Gastrocnemius medialis (tissue), 4 donors: ENCODE measurements at regions not wholly inside any gene's neighbourhood (a gene's known extent, or its start where the extent isn't known, plus 50 kb on each side); places are given as distances from the start of the nearest gene placed in this dataset.

ENCODE experiments used
- POLR2A ChIP-seq, 2 donors: fragments of 450-650 bp; IDR thresholded peaks; one replicate each; pipeline ENCODE4 v1.6.1; 2017; ENCODE audit warnings: antibody characterized with exemption in 2 of 2, mild to moderate bottlenecking in 2 of 2, moderate library complexity in 2 of 2
- TF ChIP-seq, protein P1 (sequence below), 5 experiments: fragments of 450-650 bp in 3 of 5; fragments of 200-600 bp in 2 of 5; sonication (generic) in 2 of 5; IDR thresholded peaks in 4 of 5; conservative IDR thresholded peaks in 1 of 5; 1 replicate in 4 of 5; 2 replicates in 1 of 5; pipeline ENCODE4 v1.5.1; 2016 to 2019; ENCODE audit warnings: antibody characterized with exemption in 5 of 5, mild to moderate bottlenecking in 3 of 5, moderate library complexity in 3 of 5

DNA sequence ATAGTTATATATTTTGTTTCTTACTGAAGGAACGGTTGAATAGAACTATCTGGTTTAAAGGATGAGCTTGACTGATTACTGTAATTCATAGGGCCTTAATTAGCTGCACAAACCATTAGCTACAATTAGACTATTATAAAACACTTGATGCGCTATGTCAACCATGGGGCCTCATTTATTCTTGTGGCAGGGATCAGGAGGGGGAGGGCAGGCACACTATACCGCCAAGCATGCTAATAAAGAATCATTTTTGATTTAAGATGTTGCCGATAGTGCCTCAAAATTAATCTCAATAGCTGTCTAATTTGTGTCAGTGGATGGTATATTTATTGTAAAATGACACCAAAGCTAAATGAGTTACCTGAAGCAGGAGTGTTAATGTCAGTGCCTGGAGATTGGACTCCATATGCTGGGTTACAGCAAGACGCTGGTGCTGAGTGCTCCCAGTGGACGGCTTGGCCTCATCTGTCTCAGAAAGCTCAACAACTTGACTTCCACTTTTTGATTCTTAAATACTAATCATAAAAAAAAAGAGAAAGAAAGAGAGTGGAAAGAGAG lies 1007.0 kb upstream of the CELF4 start:
- TF ChIP-seq, protein P1, sequence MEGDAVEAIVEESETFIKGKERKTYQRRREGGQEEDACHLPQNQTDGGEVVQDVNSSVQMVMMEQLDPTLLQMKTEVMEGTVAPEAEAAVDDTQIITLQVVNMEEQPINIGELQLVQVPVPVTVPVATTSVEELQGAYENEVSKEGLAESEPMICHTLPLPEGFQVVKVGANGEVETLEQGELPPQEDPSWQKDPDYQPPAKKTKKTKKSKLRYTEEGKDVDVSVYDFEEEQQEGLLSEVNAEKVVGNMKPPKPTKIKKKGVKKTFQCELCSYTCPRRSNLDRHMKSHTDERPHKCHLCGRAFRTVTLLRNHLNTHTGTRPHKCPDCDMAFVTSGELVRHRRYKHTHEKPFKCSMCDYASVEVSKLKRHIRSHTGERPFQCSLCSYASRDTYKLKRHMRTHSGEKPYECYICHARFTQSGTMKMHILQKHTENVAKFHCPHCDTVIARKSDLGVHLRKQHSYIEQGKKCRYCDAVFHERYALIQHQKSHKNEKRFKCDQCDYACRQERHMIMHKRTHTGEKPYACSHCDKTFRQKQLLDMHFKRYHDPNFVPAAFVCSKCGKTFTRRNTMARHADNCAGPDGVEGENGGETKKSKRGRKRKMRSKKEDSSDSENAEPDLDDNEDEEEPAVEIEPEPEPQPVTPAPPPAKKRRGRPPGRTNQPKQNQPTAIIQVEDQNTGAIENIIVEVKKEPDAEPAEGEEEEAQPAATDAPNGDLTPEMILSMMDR (IDR thresholded peaks at IDR 0.05 in 4 of 5, conservative IDR thresholded peaks at IDR 0.05 in 1 of 5), result no peak
- no peak for TF ChIP-seq POLR2A (IDR thresholded peaks at IDR 0.05)
